ENCODE measurements at regions not wholly inside any gene's neighbourhood (a gene's known extent, or its start where the extent isn't known, plus 50 kb on each side); places are given as distances from the start of the nearest gene placed in this dataset.

- H3K4me3 ChIP-seq: no peak overlapping the region
- intact Hi-C loops (cut with micrococcal nuclease; ENCODE audit: unreplicated experiment): no loop called here
- FAIRE-seq (no peak), DNase-seq (ENCODE audit: low read depth, low spot score) (no peak), ATAC-seq (no peak)
- no peaks in the 10 kb centered on the region for H3K36me3 ChIP-seq (ENCODE audit: control insufficient read depth in 2 of 2, insufficient read depth in 2 of 2, low read length in 1 of 2)
- in situ Hi-C loops (cut with MboI): no loop called here
- no peak overlapping the region for H3K9ac ChIP-seq (ENCODE audit: control insufficient read depth, insufficient read depth, low read length)
- ChIA-PET POLR2A (no interaction called here), SMC1A (ENCODE audit: uncharacterized antibody, unreplicated experiment) (interaction anchor here (0.6 to 1.4 kb wide), 5 partner anchors 22 to 379 kb away, joined by 3 read pairs; no protein-coding TSS in a partner anchor), CTCF (no interaction called here), RAD21 (ENCODE audit: unreplicated experiment) (interaction anchor here (1.0 to 4.1 kb wide), 4 partner anchors 15 to 46 kb away, joined by 3 to 11 read pairs (median 5); no protein-coding TSS in a partner anchor)
- no peaks in the 10 kb centered on the region for H3K27me3 ChIP-seq (replicated peaks in 1 of 2; ENCODE audit: control insufficient read depth in 2 of 2, insufficient read depth in 2 of 2, low read length in 1 of 2)
- H3K79me2 ChIP-seq (ENCODE audit: control insufficient read depth, insufficient read depth, low read length): no peaks in the 10 kb centered on the region
- H2AFZ ChIP-seq (ENCODE audit: control insufficient read depth, low read depth, low read length): no peak overlapping the region
- no peaks in the 10 kb centered on the region for H3K4me1 ChIP-seq (ENCODE audit: control insufficient read depth, insufficient read depth, low read length)
- no peak overlapping the region for H3K4me2 ChIP-seq (ENCODE audit: control insufficient read depth, insufficient read depth)
- H4K20me1 ChIP-seq (ENCODE audit: control insufficient read depth, insufficient read depth): no peaks in the 10 kb centered on the region
- H3K27ac ChIP-seq (ENCODE audit: control insufficient read depth, insufficient read depth): no peak overlapping the region
- WGBS (ENCODE audit: insufficient coverage, insufficient replicate concordance, low lambda C conversion rate, missing lambda C conversion rate): 2% methylated on average over 3 of the region's 6 CpGs
- BruUV-seq (replicated peaks): no TSS peak
- H3K9me3 ChIP-seq (replicated peaks; ENCODE audit: control insufficient read depth, insufficient read depth, low read length): no peaks in the 10 kb centered on the region; the same call in 2 of the 3 replicates
- TF ChIP-seq MTA2 (IDR thresholded peaks at IDR 0.05; ENCODE audit: low read depth): no peak
- TF ChIP-seq NFXL1 (IDR thresholded peaks at IDR 0.05; ENCODE audit: borderline replicate concordance): no peak
- TF ChIP-seq CUX1 (IDR thresholded peaks at IDR 0.05; ENCODE audit: insufficient replicate concordance, low read depth, low read length): no peak
- no peak for TF ChIP-seq CBFB (IDR thresholded peaks at IDR 0.05; ENCODE audit: low read depth)
- TF ChIP-seq RAD51 (IDR thresholded peaks at IDR 0.05): no peak
- no peak for TF ChIP-seq PML (IDR thresholded peaks at IDR 0.05; ENCODE audit: low read length)
- TF ChIP-seq POU2F2 (IDR thresholded peaks at IDR 0.05; ENCODE audit: borderline replicate concordance, low read depth, low read length): no peak
- no peak for TF ChIP-seq MEF2B (IDR thresholded peaks at IDR 0.05; ENCODE audit: partially characterized antibody, poor library complexity, severe bottlenecking)
- TF ChIP-seq SREBF1 (IDR thresholded peaks at IDR 0.05; ENCODE audit: low read length): no peak
- TF ChIP-seq PAX5 (IDR thresholded peaks at IDR 0.05; ENCODE audit: borderline replicate concordance, low read depth, low read length): no peak
- no peak for TF ChIP-seq ELK1 (IDR thresholded peaks at IDR 0.05; ENCODE audit: low read depth, low read length)
- TF ChIP-seq NR2C1 (IDR thresholded peaks at IDR 0.05): no peak
- TF ChIP-seq USF1 (IDR thresholded peaks at IDR 0.05; ENCODE audit: borderline replicate concordance, extremely low read length, insufficient read depth, low read depth, low read length): no peak
- no peak for TF ChIP-seq NFYA (IDR thresholded peaks at IDR 0.05; ENCODE audit: borderline replicate concordance, low read depth, low read length)
- TF ChIP-seq CHD4 (IDR thresholded peaks at IDR 0.05): no peak
- TF ChIP-seq BHLHE40 (IDR thresholded peaks at IDR 0.05; ENCODE audit: borderline replicate concordance in 1 of 2, low read depth in 2 of 2, low read length in 1 of 2): no peak
These were observed 789.9 kb downstream of the UQCRFS1 start for GRCh38 chr19:28422791-28423650.
